Adrenal gland (tissue), 9 donors: ENCODE measurements at regions not wholly inside any gene's neighbourhood (a gene's known extent, or its start where the extent isn't known, plus 50 kb on each side); places are given as distances from the start of the nearest gene placed in this dataset.

Experiments used
- DNase-seq, 7 donors: peaks; one replicate each; pipeline ENCODE4 v3.0.0-alpha.2; 2019 to 2020
- H3K27ac ChIP-seq, 5 donors: fragments of 200-600 bp; sonication (generic) in 4 of 5; 1 replicate in 3 of 5; 2 replicates in 2 of 5; pipeline versions ENCODE4 v1.5.1 to v1.8.0; 2016 to 2020; ENCODE audit warnings: mild to moderate bottlenecking in 1 of 5
- H3K27me3 ChIP-seq: fragments of 200-600 bp; 2 replicates; pipeline ENCODE4 v1.8.0; 2021
- H3K36me3 ChIP-seq, 2 donors: fragments of 200-600 bp; replicated peaks in 1 of 2; 1 replicate in 1 of 2; 2 replicates in 1 of 2; pipeline versions ENCODE4 v1.5.1 to v1.8.0; 2018 to 2022
- H3K4me1 ChIP-seq, 2 donors: fragments of 200-600 bp; replicated peaks in 1 of 2; 1 replicate in 1 of 2; 2 replicates in 1 of 2; pipeline versions ENCODE4 v1.5.1 to v1.8.0; 2018 to 2021
- H3K4me3 ChIP-seq, 4 donors: fragments of 200-600 bp; sonication (generic) in 3 of 4; one replicate each; pipeline ENCODE4 v1.5.1; 2016 to 2018
- H3K9me3 ChIP-seq, 3 donors: fragments of 200-600 bp; sonication (generic) in 1 of 3; replicated peaks in 1 of 3; 1 replicate in 2 of 3; 2 replicates in 1 of 3; pipeline versions ENCODE4 v1.5.1 to v1.8.0; 2016 to 2021
- POLR2A ChIP-seq, 2 donors: fragments of 450-650 bp; IDR thresholded peaks; one replicate each; pipeline ENCODE4 v1.6.1; 2017; ENCODE audit warnings: antibody characterized with exemption in 2 of 2, mild to moderate bottlenecking in 2 of 2, moderate library complexity in 1 of 2
- WGBS, 4 donors: extraction: QIAGEN DNeasy Blood & Tissue Kit in 2 of 4; methylation state at CpG; one replicate each; pipeline versions ENCODE4 v1.1.5 to v1.1.7; 2013 to 2017; 5-methylcytosine and 5-hydroxymethylcytosine counted together
- intact Hi-C, 2 donors: fragments of 100-400 bp; cut with DNase I; formaldehyde crosslinking; loops; one replicate each; pipeline versions ENCODE4 v1.14.1 to v1.15.0; 2022 to 2023
- TF ChIP-seq, protein P1 (sequence below), 6 experiments: fragments of 450-650 bp in 4 of 6; fragments of 200-600 bp in 2 of 6; sonication (generic) in 1 of 6; IDR thresholded peaks; 1 replicate in 5 of 6; 2 replicates in 1 of 6; pipeline versions ENCODE4 v1.5.1 to v1.8.0; 2016 to 2021; ENCODE audit warnings: antibody characterized with exemption in 6 of 6, mild to moderate bottlenecking in 2 of 6, moderate library complexity in 1 of 6
- donor health status: healthy with polysubstance abuse.
- donor health status: Bipolar disorder and iron deficiency.
- donor health status: DM: yes; HTN: yes; CAD: no.
- donor health status: DM: no; HTN: no; CAD: no.
- donor health status: DM: no; HTN: no; CAD: no.

DNA sequence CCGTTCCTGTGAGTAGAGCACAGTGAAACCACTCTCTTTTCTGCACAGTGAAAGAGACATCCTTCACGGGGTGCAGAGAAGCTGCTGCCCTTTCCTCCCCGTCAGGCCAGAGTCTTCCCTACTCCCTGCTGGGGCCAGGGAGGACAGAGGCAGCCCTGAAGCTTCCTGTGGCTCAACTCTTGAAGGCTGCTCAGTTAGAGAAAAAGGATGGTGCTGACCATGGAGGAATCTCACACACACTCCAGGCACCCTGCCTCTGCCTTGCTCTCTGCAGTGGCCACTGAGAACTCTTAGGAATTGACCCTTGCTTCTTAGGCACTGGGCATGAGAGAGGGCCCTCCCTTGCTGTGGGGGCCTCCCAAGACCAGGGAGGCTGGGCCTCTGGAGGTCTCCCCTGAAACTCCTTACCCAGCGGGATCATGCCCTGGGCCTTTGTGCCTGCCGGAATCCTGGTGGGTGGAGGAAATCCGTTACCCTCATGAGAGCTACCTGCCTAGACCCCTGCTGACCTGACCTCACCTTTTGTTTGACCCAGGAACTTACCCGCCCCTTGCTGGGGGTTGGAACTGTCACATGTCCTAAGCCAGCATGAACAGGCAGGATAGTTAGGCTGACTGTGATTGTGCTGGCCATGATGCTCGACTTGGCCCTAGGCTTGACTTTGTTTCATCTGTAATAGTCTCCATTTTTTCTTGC, 65.0 kb upstream of the CD93 start:
- 84 to 94% (median 93%) methylated on average over 5 to 8 of the region's 8 CpGs for WGBS, 4 donors
- Histone ChIP-seq H3K27me3 (no peaks in the 10 kb centered on the region), H3K4me1 (peaks cover 3 to 22% of the 10 kb centered on the region in 2 donors), H3K9me3 (no peaks in the 10 kb centered on the region), H3K4me3 (no peak overlapping the region), H3K27ac (peak overlapping the region in 1 of 5 donors; percentile 66), H3K36me3 (no peaks in the 10 kb centered on the region)
- intact Hi-C loops = no loop called here
- TF ChIP-seq POLR2A (IDR thresholded peaks at IDR 0.05) = no peak
- TF ChIP-seq, protein P1, sequence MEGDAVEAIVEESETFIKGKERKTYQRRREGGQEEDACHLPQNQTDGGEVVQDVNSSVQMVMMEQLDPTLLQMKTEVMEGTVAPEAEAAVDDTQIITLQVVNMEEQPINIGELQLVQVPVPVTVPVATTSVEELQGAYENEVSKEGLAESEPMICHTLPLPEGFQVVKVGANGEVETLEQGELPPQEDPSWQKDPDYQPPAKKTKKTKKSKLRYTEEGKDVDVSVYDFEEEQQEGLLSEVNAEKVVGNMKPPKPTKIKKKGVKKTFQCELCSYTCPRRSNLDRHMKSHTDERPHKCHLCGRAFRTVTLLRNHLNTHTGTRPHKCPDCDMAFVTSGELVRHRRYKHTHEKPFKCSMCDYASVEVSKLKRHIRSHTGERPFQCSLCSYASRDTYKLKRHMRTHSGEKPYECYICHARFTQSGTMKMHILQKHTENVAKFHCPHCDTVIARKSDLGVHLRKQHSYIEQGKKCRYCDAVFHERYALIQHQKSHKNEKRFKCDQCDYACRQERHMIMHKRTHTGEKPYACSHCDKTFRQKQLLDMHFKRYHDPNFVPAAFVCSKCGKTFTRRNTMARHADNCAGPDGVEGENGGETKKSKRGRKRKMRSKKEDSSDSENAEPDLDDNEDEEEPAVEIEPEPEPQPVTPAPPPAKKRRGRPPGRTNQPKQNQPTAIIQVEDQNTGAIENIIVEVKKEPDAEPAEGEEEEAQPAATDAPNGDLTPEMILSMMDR (IDR thresholded peaks at IDR 0.05) = no peak
- no peak for DNase-seq

DNA sequence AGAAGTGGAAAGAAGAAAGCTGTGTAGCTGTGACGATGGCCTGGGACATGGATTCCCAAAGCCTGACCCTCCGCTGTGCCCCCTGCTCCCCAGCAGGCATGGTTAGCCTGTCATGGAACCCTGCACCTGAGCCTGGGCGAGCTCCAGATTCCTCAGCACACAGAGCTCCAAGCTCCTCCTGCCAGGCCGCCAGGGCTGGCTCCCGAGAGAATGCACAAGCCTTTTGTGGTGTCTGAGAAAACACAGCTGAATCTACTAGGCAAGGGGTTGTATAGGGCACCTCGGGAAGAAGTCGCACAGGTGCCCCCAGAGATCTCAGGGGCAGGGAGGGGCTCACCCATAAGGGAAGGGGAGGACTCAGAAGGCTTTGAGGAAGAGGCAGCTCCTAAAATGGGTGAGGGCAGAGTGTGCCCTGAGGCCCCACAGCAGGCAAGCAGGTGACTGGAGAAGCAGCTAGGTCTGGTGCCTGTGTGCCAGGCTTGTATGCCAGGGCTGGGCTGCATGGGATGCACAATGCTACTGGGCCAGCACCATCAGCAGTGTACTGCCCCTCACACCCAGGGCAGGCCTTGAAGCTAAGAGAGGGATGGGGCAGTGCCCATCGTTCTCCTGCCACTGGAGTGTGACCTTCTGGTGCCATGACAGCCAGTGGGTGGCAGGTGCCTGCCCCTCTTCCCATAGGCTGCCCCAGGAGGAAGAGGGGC, 64.3 kb upstream of the CD93 start:
- Histone ChIP-seq H3K27me3 (no peaks in the 10 kb centered on the region), H3K4me1 (peaks cover 3 to 29% of the 10 kb centered on the region in 2 donors), H3K4me3 (no peak overlapping the region), H3K9me3 (no peaks in the 10 kb centered on the region), H3K36me3 (no peaks in the 10 kb centered on the region), H3K27ac (no peak overlapping the region)
- intact Hi-C loops = no loop called here
- DNase-seq = peak in 1 of 7 donors; percentile 41
- no peak for TF ChIP-seq POLR2A (IDR thresholded peaks at IDR 0.05)
- TF ChIP-seq, protein P1 (IDR thresholded peaks at IDR 0.05) = no peak
- 84 to 91% (median 88%) methylated on average over 6 to 8 of the region's 8 CpGs for WGBS, 4 donors

DNA sequence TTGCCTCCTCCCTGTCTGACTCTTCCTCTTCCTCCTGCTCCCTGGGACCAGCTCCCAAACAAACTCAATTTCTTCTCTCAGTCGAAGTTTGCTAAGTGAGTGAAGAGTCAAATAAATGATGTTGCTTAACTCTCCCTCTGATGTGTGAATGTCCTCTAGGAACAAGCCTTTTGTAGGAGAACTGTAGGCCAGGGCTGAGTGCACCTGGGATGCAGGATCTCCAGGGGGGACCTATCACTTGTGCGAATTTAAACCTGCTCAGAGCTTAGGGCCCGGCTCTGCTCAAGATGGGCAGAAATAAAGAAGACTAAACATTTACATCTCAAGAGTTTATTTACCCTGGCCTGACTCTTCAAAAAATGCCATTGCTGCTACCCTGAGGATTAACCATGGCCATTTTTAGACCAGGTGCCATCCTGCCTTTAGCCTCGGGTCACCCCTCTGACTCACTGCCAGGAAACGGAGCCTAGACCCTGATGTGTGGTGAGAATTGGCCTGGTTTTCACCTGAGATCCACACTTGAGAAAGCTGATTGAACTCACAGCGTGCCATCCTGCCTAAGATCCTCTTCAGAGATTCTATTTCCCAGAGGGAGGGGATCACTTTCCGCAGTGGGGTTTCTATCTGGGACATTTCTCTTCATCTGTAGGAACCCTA, 63.6 kb upstream of the CD93 start:
- 88 to 93% (median 90%) methylated on average over 5 to 7 of the region's 7 CpGs for WGBS, 4 donors
- peak in 1 of 7 donors; percentile 39 for DNase-seq
- intact Hi-C loops = no loop called here
- no peaks in the 10 kb centered on the region for H3K9me3 ChIP-seq
- H3K27ac ChIP-seq = no peak overlapping the region
- no peaks in the 10 kb centered on the region for H3K27me3 ChIP-seq
- TF ChIP-seq POLR2A (IDR thresholded peaks at IDR 0.05) = no peak
- H3K36me3 ChIP-seq = no peaks in the 10 kb centered on the region
- peaks cover 3 to 36% of the 10 kb centered on the region in 2 donors for H3K4me1 ChIP-seq
- no peak overlapping the region for H3K4me3 ChIP-seq

DNA sequence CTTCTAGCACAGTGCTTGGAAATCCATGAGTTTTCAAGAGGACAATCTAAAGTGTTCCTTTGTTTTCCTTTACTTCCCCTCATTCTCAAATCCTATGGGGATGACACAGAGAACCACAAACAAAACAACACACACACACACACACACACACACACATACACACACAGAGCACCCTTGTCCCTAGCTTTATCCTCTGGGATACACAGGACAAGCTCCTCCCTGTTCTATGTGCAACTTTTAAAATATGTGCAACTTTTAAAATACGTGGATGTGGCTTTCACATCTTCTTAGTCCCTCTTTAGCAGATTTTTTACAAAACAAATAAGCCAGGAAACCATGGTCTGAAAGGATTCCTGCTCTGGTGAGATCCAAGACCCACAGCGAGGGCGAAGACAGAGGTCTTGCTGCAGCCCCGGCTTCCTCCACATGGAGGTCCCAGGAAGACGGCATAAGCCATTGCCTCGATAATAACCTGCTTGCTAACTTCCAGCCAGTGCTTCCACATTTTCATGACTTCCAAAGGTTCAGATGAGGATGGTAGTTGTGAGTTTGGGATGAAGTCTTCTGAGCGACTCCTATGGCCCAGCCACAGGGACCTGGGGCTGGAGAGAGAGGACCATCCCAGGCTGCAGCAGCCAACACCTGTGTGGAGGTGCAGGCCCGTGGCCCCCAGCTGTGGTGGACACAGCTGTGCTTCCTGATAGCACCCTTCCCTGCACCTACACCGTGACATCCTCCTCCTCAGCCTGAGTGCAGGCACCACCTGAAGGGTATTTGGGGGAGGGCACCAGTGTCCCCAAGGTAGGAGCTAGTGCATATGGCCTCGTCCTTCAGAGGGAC, 62.8 kb upstream of the CD93 start:
- intact Hi-C loops = no loop called here
- Histone ChIP-seq H3K9me3 (no peaks in the 10 kb centered on the region), H3K27me3 (no peaks in the 10 kb centered on the region), H3K4me3 (no peak overlapping the region), H3K36me3 (no peaks in the 10 kb centered on the region), H3K27ac (peak overlapping the region in 2 of 5 donors; percentile 67 to 84), H3K4me1 (peaks cover 3 to 40% of the 10 kb centered on the region in 2 donors)
- no peak for TF ChIP-seq POLR2A (IDR thresholded peaks at IDR 0.05)
- TF ChIP-seq, protein P1 (IDR thresholded peaks at IDR 0.05) = no peak
- 92 to 99% (median 95%) methylated on average over 7 to 10 of the region's 10 CpGs for WGBS, 4 donors
- DNase-seq = peak in 3 of 7 donors; percentile 11 to 45 (median 13)
